Hepatocyte (in vitro differentiated cells): ENCODE measurements at regions not wholly inside any gene's neighbourhood (a gene's known extent, or its start where the extent isn't known, plus 50 kb on each side); places are given as distances from the start of the nearest gene placed in this dataset.

Experiments
- DNase-seq: peaks from one replicate; pipeline ENCODE4 v3.0.0-alpha.2; 2016; ENCODE audit warnings: low spot score
- H2AFZ ChIP-seq: fragments of 200-600 bp; sonication (generic); 2 replicates; pipeline ENCODE4 v1.6.0; 2016; ENCODE audit warnings: antibody characterized with exemption, mild to moderate bottlenecking
- H3K27ac ChIP-seq: fragments of 200-600 bp; sonication (generic); 2 replicates; pipeline ENCODE4 v1.5.1; 2016; ENCODE audit warnings: mild to moderate bottlenecking
- H3K27me3 ChIP-seq: fragments of 200-600 bp; sonication (generic); 2 replicates; pipeline ENCODE4 v1.6.1; 2016
- H3K36me3 ChIP-seq: fragments of 200-600 bp; sonication (generic); replicated peaks from 2 replicates; pipeline ENCODE4 v1.5.1; 2016; ENCODE audit warnings: low read depth; ENCODE audit not compliant: insufficient read depth
- H3K4me1 ChIP-seq: fragments of 200-600 bp; sonication (generic); 2 replicates; pipeline ENCODE4 v1.5.1; 2016; ENCODE audit warnings: mild to moderate bottlenecking, moderate library complexity; ENCODE audit not compliant: insufficient read depth
- H3K4me2 ChIP-seq: fragments of 200-600 bp; sonication (generic); 2 replicates; pipeline ENCODE4 v1.6.0; 2016
- H3K4me3 ChIP-seq: fragments of 200-600 bp; sonication (generic); 2 replicates; pipeline ENCODE4 v1.5.1; 2016; ENCODE audit warnings: mild to moderate bottlenecking
- H3K79me2 ChIP-seq: fragments of 200-600 bp; sonication (generic); 2 replicates; pipeline ENCODE4 v1.6.0; 2017; ENCODE audit warnings: mild to moderate bottlenecking
- H3K9me2 ChIP-seq: fragments of 200-600 bp; sonication (generic); replicated peaks from 2 replicates; pipeline ENCODE4 v1.6.0; 2017; ENCODE audit warnings: mild to moderate bottlenecking; ENCODE audit not compliant: insufficient read depth
- H3K9me3 ChIP-seq: fragments of 200-600 bp; sonication (generic); 2 replicates; pipeline ENCODE4 v1.5.1; 2016; ENCODE audit warnings: low read depth, mild to moderate bottlenecking
- H4K20me1 ChIP-seq: fragments of 200-600 bp; sonication (generic); 2 replicates; pipeline ENCODE4 v1.6.0; 2016; ENCODE audit warnings: mild to moderate bottlenecking; ENCODE audit not compliant: insufficient read depth, poor library complexity, severe bottlenecking
- EZH2 ChIP-seq: fragments of 200-600 bp; sonication (generic); IDR thresholded peaks from 2 replicates; pipeline ENCODE4 v1.6.1; 2016; ENCODE audit warnings: antibody characterized with exemption, mild to moderate bottlenecking, borderline replicate concordance
- EZH2phosphoT487 ChIP-seq: fragments of 200-600 bp; sonication (generic); IDR thresholded peaks from one replicate; pipeline ENCODE4 v1.6.1; 2018; ENCODE audit warnings: antibody characterized with exemption, mild to moderate bottlenecking, low read depth, moderate library complexity; ENCODE audit not compliant: unreplicated experiment, severe bottlenecking
- WGBS: methylation state at CpG from one replicate; pipeline ENCODE4 v1.1.6; 2016; ENCODE audit warnings: low lambda C conversion rate; ENCODE audit errors: missing lambda C conversion rate; 5-methylcytosine and 5-hydroxymethylcytosine counted together
- TF ChIP-seq, protein P1 (sequence below): fragments of 200-600 bp; sonication (generic); IDR thresholded peaks from 2 replicates; pipeline ENCODE4 v1.5.1; 2016; ENCODE audit warnings: antibody characterized with exemption, mild to moderate bottlenecking; ENCODE audit not compliant: poor library complexity

DNA sequence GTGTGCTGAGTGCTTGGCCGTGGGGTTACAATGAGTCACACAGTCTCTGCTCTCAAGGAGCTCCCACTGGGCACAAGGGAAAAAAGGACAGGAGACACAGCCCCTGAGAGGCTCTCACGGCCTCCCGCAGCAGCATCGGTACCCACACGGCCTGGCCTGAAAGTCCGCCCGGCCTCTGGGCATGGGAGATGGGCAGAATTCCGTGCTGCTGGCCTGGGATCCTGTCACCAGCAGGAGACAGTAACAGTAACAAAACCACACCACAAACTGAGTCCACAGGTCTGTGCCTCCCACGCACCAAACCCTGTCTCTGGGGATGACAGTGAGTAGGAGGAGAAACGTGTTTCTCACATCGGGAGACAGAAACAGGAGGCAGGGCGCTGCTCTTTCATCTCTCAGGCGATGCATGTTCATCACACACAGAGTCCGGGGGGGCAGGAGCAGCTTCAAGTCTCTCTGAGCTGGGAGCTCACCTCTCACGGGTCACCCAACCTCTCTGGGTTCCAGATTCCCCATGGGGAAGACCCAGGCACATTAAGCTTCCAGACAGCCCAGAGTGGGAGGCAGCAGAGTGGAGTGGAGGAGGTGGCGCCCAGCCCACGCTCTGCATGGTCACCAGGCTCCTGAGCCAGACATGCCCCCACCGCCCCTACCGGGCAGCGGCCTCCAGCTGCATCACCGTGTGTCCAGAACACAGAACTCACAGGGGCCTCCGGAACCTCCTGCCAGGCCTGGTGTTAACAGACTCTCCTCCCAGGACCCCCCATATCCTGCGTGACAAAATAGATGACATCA is 124.7 kb upstream of the VSTM2B start:
- H3K27ac ChIP-seq = no peak overlapping the region
- H3K4me1 ChIP-seq = peaks cover 3% of the 10 kb centered on the region
- no peaks in the 10 kb centered on the region for H4K20me1 ChIP-seq
- no peaks in the 10 kb centered on the region for H3K9me3 ChIP-seq
- no peak for DNase-seq
- TF ChIP-seq EZH2 (no peak), EZH2phosphoT487 (no peak)
- TF ChIP-seq, protein P1, sequence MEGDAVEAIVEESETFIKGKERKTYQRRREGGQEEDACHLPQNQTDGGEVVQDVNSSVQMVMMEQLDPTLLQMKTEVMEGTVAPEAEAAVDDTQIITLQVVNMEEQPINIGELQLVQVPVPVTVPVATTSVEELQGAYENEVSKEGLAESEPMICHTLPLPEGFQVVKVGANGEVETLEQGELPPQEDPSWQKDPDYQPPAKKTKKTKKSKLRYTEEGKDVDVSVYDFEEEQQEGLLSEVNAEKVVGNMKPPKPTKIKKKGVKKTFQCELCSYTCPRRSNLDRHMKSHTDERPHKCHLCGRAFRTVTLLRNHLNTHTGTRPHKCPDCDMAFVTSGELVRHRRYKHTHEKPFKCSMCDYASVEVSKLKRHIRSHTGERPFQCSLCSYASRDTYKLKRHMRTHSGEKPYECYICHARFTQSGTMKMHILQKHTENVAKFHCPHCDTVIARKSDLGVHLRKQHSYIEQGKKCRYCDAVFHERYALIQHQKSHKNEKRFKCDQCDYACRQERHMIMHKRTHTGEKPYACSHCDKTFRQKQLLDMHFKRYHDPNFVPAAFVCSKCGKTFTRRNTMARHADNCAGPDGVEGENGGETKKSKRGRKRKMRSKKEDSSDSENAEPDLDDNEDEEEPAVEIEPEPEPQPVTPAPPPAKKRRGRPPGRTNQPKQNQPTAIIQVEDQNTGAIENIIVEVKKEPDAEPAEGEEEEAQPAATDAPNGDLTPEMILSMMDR = no peak
- WGBS = 85% methylated on average over 21 of the region's 23 CpGs
- H3K36me3 ChIP-seq = no peaks in the 10 kb centered on the region
- H3K4me3 ChIP-seq = no peak overlapping the region
- no peak overlapping the region for H2AFZ ChIP-seq
- no peaks in the 10 kb centered on the region for H3K9me2 ChIP-seq
- no peaks in the 10 kb centered on the region for H3K79me2 ChIP-seq
- H3K27me3 ChIP-seq = peaks cover 3% of the 10 kb centered on the region
- H3K4me2 ChIP-seq = no peak overlapping the region

DNA sequence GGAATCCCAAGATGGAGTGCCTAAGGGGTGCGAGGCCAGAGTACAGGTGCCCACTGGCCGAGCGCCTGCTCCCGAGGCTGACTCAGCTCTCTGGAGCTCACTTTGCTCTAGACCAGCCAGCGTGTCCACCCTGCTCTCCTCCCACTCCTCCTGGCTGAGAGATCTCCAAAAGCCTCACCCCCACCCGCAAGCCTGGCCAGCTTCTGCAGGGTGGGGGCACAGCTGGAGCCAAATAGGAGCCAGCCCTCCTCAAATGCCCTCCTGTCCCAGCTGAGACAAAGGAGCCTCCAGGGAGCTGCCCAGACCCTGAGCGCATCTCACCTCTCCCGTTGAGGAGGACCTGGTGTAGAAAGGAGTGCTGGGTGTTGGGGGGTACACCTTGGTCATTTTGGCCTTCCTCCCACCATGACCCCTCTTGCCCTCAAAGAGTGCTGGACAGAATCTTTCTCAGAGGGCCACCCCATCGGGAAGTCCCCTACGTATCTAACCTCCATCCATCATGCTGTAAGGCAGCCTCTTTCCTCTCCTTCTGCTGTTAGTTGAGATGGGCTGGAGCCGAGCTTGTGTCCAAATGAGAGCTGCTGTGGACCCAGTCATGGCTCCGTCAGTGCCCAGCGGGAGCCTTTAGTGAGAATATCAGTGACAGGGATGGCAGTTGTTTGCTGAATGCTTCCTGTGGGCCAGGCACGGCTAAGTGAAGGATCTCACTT is 123.9 kb upstream of the VSTM2B start:
- H3K9me2 ChIP-seq = no peaks in the 10 kb centered on the region
- TF ChIP-seq, protein P1 = no peak
- no peak for TF ChIP-seq EZH2
- no peak for TF ChIP-seq EZH2phosphoT487
- WGBS = 88% methylated on average over 14 of the region's 14 CpGs
- H3K27me3 ChIP-seq = peaks cover 3% of the 10 kb centered on the region
- H3K4me2 ChIP-seq = no peak overlapping the region
- no peak for DNase-seq
- H3K27ac ChIP-seq = no peak overlapping the region
- no peaks in the 10 kb centered on the region for H3K36me3 ChIP-seq
- no peak overlapping the region for H2AFZ ChIP-seq
- H3K4me3 ChIP-seq = no peak overlapping the region
- no peaks in the 10 kb centered on the region for H4K20me1 ChIP-seq
- no peaks in the 10 kb centered on the region for H3K9me3 ChIP-seq
- peaks cover 3% of the 10 kb centered on the region for H3K4me1 ChIP-seq
- H3K79me2 ChIP-seq = no peaks in the 10 kb centered on the region

DNA sequence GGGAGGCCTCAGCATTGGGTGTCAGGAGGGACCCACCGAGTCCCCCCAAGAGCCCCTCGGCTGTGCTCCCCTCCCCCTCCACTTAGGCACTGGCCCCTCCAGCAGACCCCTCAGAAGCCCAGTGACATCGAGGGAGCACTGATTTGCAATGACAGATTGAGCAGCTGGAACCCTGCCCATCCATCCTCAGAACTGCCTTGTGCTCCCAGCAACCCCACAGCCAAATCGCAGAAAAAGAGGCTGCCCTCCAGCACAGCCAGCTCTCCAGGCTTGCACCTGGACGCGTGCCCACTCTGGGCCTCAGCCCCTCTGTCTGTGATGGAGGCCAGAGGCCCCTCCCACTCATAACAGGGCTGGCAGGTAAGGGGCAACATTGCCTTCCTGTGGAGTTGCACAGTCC is 123.2 kb upstream of the VSTM2B start:
- H3K4me3 ChIP-seq = no peak overlapping the region
- 94% methylated on average over 5 of the region's 6 CpGs for WGBS
- no peaks in the 10 kb centered on the region for H3K36me3 ChIP-seq
- TF ChIP-seq EZH2 (no peak), EZH2phosphoT487 (no peak)
- TF ChIP-seq, protein P1 = no peak
- peaks cover 3% of the 10 kb centered on the region for H3K27me3 ChIP-seq
- no peak overlapping the region for H3K4me2 ChIP-seq
- H4K20me1 ChIP-seq = no peaks in the 10 kb centered on the region
- H3K9me2 ChIP-seq = no peaks in the 10 kb centered on the region
- no peak for DNase-seq
- no peaks in the 10 kb centered on the region for H3K79me2 ChIP-seq
- H2AFZ ChIP-seq = no peak overlapping the region
- no peaks in the 10 kb centered on the region for H3K9me3 ChIP-seq
- no peak overlapping the region for H3K27ac ChIP-seq
- H3K4me1 ChIP-seq = peaks cover 3% of the 10 kb centered on the region
